GM18861 (cell line): ENCODE measurements at regions not wholly inside any gene's neighbourhood (a gene's known extent, or its start where the extent isn't known, plus 50 kb on each side); places are given as distances from the start of the nearest gene placed in this dataset.
A peak's percentile ranks its signal among the peaks of the same experiment; 100 is the strongest.
"Not testable (repeated sequence)": the region's sequence is repeated elsewhere in the genome, so short reads cannot be mapped to it uniquely, and the experiment has no call there.

ENCODE experiments used
- ATAC-seq: cut with Tn5 transposase; IDR thresholded peaks from one replicate; pipeline ENCODE4 v1.9.1; 2021; ENCODE audit not compliant: unreplicated experiment

DNA sequence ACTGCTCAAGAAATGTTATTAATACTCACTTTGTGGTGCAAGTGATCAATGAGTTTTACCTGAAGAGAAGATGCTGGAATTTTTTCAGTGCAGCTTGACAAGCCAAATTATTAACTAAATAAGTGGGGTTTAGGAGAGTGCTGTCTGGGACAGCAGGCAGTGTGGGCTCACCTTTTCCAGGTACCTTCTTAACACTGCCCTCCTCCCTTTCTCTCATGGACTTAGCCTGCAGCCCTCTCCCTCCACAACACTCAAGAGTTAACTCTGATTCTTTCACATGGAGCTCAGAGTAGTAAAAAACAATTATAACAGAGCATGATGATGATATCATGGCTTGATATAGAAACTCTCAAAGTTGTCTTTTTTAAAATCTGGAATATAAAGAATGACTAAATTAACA lies 404.8 kb upstream of the SLC30A5 start:
- ATAC-seq, result no peak

- not testable (repeated sequence) for ATAC-seq
Observed at GRCh38 chr5:68691874-68692273, 401.9 kb upstream of the SLC30A5 start.

- ATAC-seq, result no peak
Observed at GRCh38 chr5:68698025-68698940, 395.5 kb upstream of the SLC30A5 start.

GRCh38 chr5:68699966-68700365 lies 393.8 kb upstream of the SLC30A5 start:
- ATAC-seq, result peak; percentile 80

DNA sequence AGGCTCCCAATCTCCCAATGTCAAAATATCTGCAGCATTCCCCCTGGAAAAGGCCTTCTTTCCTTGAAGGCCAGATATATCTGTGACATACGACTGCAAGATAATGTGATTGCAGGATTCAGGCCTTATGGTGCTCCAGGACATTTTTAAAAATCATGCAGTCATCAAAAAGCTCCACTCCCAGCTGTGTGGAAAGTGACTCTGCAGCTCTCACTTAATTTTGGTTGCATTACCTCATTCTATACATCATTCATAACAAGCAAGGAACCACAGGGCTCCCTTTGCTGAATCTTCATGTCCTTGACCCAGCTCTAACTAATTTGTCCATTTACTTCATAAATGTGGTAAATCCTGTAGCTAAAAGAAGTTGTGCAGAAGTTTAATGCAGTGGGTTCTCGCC lies 386.2 kb upstream of the SLC30A5 start:
- no peak for ATAC-seq

DNA sequence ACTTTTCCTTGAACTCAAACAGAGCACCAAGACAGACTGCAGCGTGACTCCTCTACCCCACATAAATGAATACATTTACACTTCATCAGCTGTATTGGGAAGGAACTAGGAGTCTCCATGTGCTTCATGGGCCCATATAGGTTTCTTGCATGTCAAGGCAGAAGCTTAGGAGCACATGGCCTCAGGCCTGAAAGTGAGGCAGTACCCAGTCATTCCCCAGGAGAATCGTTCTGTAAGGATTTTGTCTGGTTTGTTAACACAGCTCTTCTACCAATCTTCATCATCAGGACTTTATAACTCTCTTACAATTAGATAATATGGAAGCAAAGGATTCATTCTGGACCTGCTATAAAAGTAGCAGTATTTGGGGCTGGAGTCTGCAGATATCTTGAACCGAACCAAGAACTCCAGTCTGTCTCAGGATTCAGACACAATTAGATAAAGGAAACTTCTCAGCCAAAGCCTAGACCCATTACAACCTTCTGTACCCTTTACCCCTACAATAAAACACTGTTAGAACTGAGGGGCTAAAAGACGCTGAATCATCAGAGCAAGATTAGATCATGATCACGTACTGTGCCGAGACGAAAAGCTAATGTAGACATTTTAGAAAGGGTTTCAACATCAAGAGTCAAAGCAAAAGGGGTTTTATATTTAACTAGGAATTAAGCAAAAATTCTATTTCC lies 385.5 kb upstream of the SLC30A5 start:
- no peak for ATAC-seq

DNA sequence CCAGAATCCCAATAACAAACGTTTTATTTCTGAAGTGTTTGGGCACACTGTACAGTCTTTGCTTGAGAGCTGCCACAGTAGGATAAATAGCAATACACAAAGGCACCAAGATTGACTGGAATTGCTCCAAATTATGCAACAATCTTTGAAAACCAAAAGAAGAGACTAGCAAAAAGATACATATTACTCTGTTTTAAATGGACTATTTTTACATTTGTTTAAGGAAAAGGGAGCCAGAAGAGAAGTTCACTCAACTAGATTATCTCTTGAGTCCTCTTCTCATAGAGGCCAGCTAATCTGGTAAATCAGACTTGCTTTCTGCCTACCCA lies 385.0 kb upstream of the SLC30A5 start:
- no peak for ATAC-seq

GRCh38 chr5:68709239-68709638 lies 384.6 kb upstream of the SLC30A5 start:
- ATAC-seq, result no peak

DNA sequence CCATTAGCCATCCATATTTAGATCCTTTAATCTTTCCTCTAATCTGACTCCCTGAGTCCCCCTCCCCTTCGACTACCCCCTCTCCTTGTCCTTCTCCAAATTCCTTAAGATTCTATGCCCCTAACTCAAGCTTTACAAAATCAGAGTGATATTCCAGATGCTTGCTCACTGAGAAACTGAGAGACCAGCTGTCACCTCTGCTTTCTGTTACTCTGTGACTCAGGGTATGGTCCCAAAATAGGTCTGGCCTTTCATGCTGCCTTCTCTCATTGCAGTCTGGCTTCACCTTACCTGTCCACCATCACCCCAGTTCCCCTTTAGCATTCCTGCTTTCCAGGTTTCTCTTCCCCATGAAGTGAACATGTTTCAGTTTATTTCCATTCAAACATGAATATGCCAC lies 383.3 kb upstream of the SLC30A5 start:
- ATAC-seq, result no peak

- peak; percentile 96 for ATAC-seq
Observed at GRCh38 chr5:68711293-68712200, 382.3 kb upstream of the SLC30A5 start.

DNA sequence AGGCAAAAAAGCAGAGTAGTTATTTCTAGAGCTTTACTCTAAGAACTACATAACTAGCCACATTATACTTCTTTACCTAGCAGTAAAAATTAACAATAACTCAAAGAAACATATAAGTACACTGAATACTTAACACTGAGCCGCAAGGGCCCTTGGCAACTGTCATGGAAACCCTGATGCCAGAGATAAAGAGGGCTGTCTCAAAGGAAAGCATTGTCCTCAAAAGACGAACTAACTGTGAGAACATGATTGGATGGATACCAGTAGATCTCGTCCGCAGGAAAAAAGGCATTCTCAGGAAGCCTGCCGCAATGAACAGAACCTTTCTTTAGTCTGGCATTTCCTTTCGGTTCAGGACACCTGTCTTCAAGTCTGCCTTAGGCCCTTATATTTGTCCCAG lies 379.0 kb upstream of the SLC30A5 start:
- no peak for ATAC-seq

GRCh38 chr5:68720884-68721610 lies 372.8 kb upstream of the SLC30A5 start:
- ATAC-seq, result no peak

- no peak for ATAC-seq
Observed at GRCh38 chr5:68722357-68722756, 371.5 kb upstream of the SLC30A5 start.

DNA sequence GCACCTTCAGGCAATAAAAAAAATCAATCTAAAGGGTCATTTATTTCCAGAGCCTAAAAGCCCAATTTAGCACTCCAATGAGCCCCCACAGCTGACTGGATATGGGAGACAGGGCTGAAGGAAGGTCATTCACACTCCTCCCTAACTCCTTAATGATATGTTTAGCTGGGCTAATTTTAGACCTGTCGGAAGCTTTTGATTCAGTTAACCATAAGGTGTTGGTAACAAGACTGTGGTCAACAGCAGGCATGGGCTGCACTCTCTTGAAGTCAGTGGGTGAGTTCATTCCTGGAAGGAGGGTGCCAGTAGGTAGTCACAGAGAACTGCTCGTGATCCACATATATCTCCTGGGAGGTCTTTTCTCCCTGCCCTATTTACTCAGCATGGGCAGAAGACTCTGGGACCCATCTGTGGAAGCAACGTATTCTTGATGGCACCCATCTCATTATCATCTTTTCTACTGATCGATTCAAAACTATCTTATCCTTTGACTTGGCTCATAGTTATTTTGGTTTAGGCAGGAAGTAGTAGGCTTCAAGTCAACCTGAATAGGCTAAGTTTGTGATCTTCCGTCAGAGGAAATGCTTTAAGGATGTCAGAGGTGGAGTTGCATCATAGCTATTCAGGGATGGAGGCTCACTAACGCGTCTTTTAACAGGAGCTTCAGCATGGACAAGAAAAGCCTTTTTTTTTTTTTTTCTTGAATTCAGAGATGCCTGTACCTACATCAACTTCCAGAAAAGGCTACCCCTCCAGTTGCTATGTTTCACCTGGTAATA lies 367.7 kb upstream of the SLC30A5 start:
- no peak for ATAC-seq

DNA sequence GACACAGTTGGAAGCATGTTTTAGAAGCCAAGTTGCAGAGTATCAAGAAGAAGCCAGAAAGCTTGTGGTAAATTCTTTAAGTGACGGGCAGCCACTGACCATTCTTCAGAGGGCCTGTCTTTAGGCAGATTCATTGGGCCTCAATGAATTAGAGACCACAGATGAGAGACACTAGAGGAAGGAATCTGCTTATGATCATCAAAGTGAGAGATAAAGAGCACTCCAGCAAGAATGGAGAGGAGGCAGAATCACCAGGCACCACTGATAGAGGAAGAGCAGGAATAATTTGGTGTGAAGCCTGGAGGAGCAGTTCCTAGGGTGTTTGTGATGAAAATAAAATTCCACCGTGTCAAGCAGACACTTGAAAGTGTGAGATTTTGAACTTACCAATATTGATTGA lies 365.9 kb upstream of the SLC30A5 start:
- ATAC-seq, result no peak

GRCh38 chr5:68729678-68730077 lies 364.1 kb upstream of the SLC30A5 start:
- ATAC-seq, result no peak

GRCh38 chr5:68730220-68730978 lies 363.4 kb upstream of the SLC30A5 start:
- ATAC-seq, result no peak

- no peak for ATAC-seq
Observed at GRCh38 chr5:68730979-68731654, 362.7 kb upstream of the SLC30A5 start.

- ATAC-seq, result no peak
Observed at GRCh38 chr5:68732251-68732650, 361.6 kb upstream of the SLC30A5 start.
